ENCODE measurements at regions not wholly inside any gene's neighbourhood (a gene's known extent, or its start where the extent isn't known, plus 50 kb on each side); places are given as distances from the start of the nearest gene placed in this dataset.

GRCh38 chr5:107002115-107002514, 668.6 kb downstream of the EFNA5 start:
- TF ChIP-seq ZBTB8A (tag by site-specific recombination; IDR thresholded peaks at IDR 0.05) (no peak), ZNF433 (tag by site-specific recombination; IDR thresholded peaks at IDR 0.05; ENCODE audit: low read depth) (no peak), CTCF (tag by site-specific recombination; IDR thresholded peaks at IDR 0.05) (no peak), ZNF274 (IDR thresholded peaks at IDR 0.05; ENCODE audit: low read length) (no peak), ZNF274 (tag by site-specific recombination; IDR thresholded peaks at IDR 0.05; ENCODE audit: borderline replicate concordance) (no peak), ZNF521 (tag by site-specific recombination; IDR thresholded peaks at IDR 0.05) (no peak), SP7 (tag by site-specific recombination; IDR thresholded peaks at IDR 0.05) (no peak), ZBTB21 (tag by site-specific recombination; IDR thresholded peaks at IDR 0.05) (no peak), ZNF138 (tag by site-specific recombination; IDR thresholded peaks at IDR 0.05; ENCODE audit: borderline replicate concordance) (no peak), ZNF202 (tag by site-specific recombination; IDR thresholded peaks at IDR 0.05; ENCODE audit: borderline replicate concordance) (no peak), ZBTB17 (tag by site-specific recombination; IDR thresholded peaks at IDR 0.05) (no peak)
- TF ChIP-seq, protein P1, sequence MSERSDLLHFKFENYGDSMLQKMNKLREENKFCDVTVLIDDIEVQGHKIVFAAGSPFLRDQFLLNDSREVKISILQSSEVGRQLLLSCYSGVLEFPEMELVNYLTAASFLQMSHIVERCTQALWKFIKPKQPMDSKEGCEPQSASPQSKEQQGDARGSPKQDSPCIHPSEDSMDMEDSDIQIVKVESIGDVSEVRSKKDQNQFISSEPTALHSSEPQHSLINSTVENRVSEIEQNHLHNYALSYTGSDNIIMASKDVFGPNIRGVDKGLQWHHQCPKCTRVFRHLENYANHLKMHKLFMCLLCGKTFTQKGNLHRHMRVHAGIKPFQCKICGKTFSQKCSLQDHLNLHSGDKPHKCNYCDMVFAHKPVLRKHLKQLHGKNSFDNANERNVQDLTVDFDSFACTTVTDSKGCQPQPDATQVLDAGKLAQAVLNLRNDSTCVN (tag by site-specific recombination; optimal IDR thresholded peaks at IDR 0.05) = no peak

All from HEK293 (cell line).